Ishikawa (cell line): ENCODE measurements at regions not wholly inside any gene's neighbourhood (a gene's known extent, or its start where the extent isn't known, plus 50 kb on each side); places are given as distances from the start of the nearest gene placed in this dataset.

Experiments
- CEBPB ChIP-seq: IDR thresholded peaks from 2 replicates; pipeline ENCODE4 v1.6.1; 2012
- CREB1 ChIP-seq: IDR thresholded peaks from 2 replicates; pipeline ENCODE4 v1.6.1; 2012; ENCODE audit warnings: low read depth
- EP300 ChIP-seq: IDR thresholded peaks from 2 replicates; pipeline ENCODE4 v1.6.1; 2012; ENCODE audit warnings: borderline replicate concordance
- FOXM1 ChIP-seq: IDR thresholded peaks from 2 replicates; pipeline ENCODE4 v1.6.1; 2012; ENCODE audit warnings: low read depth, borderline replicate concordance
- MAX ChIP-seq: IDR thresholded peaks from 2 replicates; pipeline ENCODE4 v1.6.1; 2012
- NFIC ChIP-seq: IDR thresholded peaks from 2 replicates; pipeline ENCODE4 v1.6.1; 2012
- RAD21 ChIP-seq: IDR thresholded peaks from 2 replicates; pipeline ENCODE4 v1.6.1; 2012; ENCODE audit warnings: low read depth
- TAF1 ChIP-seq: IDR thresholded peaks from 2 replicates; pipeline ENCODE4 v1.6.1; 2012; ENCODE audit warnings: low read depth, mild to moderate bottlenecking
- TEAD4 ChIP-seq: IDR thresholded peaks from 2 replicates; pipeline ENCODE4 v1.6.1; 2012
- YY1 ChIP-seq: IDR thresholded peaks from 2 replicates; pipeline ENCODE4 v1.6.1; 2012; ENCODE audit warnings: low read depth
- TF ChIP-seq, protein P1 (sequence below): IDR thresholded peaks from 2 replicates; pipeline ENCODE4 v1.6.1; 2012; ENCODE audit warnings: low read depth, mild to moderate bottlenecking
- TF ChIP-seq, protein P2 (sequence below): IDR thresholded peaks from 2 replicates; pipeline ENCODE4 v1.6.1; 2012

DNA sequence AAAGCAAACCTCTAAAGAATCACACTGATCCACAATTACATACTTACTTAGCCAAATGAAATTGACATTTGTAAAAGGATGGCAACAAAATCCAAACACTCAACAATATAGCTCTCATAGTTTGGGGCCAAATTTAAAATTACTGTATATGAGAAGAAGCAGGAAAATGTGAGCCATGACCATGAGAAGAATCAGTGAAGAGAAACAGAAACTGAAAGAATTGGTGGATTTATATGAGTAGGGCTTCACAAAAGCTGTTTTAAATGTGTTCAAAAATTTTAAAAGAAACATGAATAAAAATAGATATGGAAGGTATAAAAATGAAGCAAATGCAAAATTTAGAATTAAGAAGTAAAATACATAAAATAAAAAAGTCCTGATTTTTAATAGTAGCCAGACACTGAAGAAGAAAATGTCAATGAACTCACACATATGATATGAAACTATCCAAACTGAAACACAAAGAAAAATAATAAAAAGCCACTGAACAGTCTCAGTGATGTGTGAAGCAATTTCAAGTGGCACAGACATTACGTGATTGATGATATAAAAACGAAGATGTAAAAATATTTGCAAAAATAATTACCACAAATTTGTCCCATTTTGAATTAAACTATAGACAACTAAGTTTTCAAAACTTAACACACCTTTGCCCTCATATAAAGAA is 87.9 kb upstream of the MDGA2 start:
- no peak for TF ChIP-seq EP300
- no peak for TF ChIP-seq FOXM1
- TF ChIP-seq TAF1: no peak
- TF ChIP-seq NFIC: no peak
- TF ChIP-seq, protein P1, sequence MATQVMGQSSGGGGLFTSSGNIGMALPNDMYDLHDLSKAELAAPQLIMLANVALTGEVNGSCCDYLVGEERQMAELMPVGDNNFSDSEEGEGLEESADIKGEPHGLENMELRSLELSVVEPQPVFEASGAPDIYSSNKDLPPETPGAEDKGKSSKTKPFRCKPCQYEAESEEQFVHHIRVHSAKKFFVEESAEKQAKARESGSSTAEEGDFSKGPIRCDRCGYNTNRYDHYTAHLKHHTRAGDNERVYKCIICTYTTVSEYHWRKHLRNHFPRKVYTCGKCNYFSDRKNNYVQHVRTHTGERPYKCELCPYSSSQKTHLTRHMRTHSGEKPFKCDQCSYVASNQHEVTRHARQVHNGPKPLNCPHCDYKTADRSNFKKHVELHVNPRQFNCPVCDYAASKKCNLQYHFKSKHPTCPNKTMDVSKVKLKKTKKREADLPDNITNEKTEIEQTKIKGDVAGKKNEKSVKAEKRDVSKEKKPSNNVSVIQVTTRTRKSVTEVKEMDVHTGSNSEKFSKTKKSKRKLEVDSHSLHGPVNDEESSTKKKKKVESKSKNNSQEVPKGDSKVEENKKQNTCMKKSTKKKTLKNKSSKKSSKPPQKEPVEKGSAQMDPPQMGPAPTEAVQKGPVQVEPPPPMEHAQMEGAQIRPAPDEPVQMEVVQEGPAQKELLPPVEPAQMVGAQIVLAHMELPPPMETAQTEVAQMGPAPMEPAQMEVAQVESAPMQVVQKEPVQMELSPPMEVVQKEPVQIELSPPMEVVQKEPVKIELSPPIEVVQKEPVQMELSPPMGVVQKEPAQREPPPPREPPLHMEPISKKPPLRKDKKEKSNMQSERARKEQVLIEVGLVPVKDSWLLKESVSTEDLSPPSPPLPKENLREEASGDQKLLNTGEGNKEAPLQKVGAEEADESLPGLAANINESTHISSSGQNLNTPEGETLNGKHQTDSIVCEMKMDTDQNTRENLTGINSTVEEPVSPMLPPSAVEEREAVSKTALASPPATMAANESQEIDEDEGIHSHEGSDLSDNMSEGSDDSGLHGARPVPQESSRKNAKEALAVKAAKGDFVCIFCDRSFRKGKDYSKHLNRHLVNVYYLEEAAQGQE: no peak
- no peak for TF ChIP-seq CREB1
- no peak for TF ChIP-seq CEBPB
- TF ChIP-seq MAX: no peak
- TF ChIP-seq, protein P2, sequence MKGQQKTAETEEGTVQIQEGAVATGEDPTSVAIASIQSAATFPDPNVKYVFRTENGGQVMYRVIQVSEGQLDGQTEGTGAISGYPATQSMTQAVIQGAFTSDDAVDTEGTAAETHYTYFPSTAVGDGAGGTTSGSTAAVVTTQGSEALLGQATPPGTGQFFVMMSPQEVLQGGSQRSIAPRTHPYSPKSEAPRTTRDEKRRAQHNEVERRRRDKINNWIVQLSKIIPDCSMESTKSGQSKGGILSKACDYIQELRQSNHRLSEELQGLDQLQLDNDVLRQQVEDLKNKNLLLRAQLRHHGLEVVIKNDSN: no peak
- TF ChIP-seq YY1: no peak
- no peak for TF ChIP-seq RAD21
- TF ChIP-seq TEAD4: no peak
